K562 (cell line): ENCODE measurements at regions not wholly inside any gene's neighbourhood (a gene's known extent, or its start where the extent isn't known, plus 50 kb on each side); places are given as distances from the start of the nearest gene placed in this dataset.

Experiments
- ATAC-seq: fragments of 200-7000 bp; cut with Tn5 transposase; 3 replicates; pipeline ENCODE4 v1.9.1; 2020; ENCODE audit warnings: moderate library complexity
- BruUV-seq: library from RNA; stranded (reverse); fragments of 400-500 nt; replicated peaks from 2 replicates; lab custom pipeline; 2021; lab: Mats Ljungman, UMichigan
- CTCF ChIA-PET: fragments of 300-600 bp; formaldehyde crosslinking; extraction: SDS; loops from one replicate; lab custom pipeline; 2021; ENCODE audit warnings: low intra/inter-chr PET ratio; lab: Yijun Ruan, JAX
- POLR2A ChIA-PET: fragments of 300-600, 350-650 bp; sonication (Branson Sonifier 250); formaldehyde crosslinking; extraction: SDS; loops from one replicate; lab custom pipeline; 2021; ENCODE audit warnings: antibody characterized with exemption, inconsistent platforms; lab: Yijun Ruan, JAX
- DNase-seq, 4 experiments: peaks; one replicate each; pipeline versions ENCODE4 v3.0.0 to v3.0.0-alpha.2; 2011 to 2018; ENCODE audit warnings: low spot score in 3 of 4, mixed read lengths in 3 of 4; ENCODE audit errors: extremely low read depth in 1 of 4
- FAIRE-seq: peaks from 2 replicates; lab custom pipeline; 2011; peaks lifted over from hg19 to GRCh38; lab: Jason Lieb, UNC
- H2AFZ ChIP-seq: 2 replicates; pipeline ENCODE4 v1.6.0; 2011; ENCODE audit warnings: low read depth, low read length, control low read depth, inconsistent platforms
- H3K27ac ChIP-seq: fragments of 200-600 bp; 3 replicates; pipeline ENCODE4 v1.8.0; 2011; ENCODE audit warnings: low read depth, mild to moderate bottlenecking, control low read depth, inconsistent platforms, low read length, moderate library complexity, mixed read lengths; ENCODE audit errors: extremely low read depth
- H3K27me3 ChIP-seq, 2 experiments: fragments of 300-600 bp in 1 of 2; 2 replicates in 1 of 2; 3 replicates in 1 of 2; pipeline versions ENCODE4 v1.6.0 to v1.8.0; 2011; ENCODE audit warnings: inconsistent platforms in 2 of 2, low read length in 2 of 2, mild to moderate bottlenecking in 1 of 2, mixed read lengths in 1 of 2, moderate library complexity in 1 of 2; ENCODE audit not compliant: control insufficient read depth in 2 of 2, insufficient read depth in 2 of 2
- H3K36me3 ChIP-seq: fragments of 300-600 bp; 3 replicates; pipeline ENCODE4 v1.8.0; 2011; ENCODE audit warnings: mild to moderate bottlenecking, low read length, inconsistent platforms; ENCODE audit not compliant: control insufficient read depth, insufficient read depth
- H3K4me1 ChIP-seq, 2 experiments: fragments of 200-600 bp in 1 of 2; replicated peaks in 1 of 2; 2 replicates in 1 of 2; 3 replicates in 1 of 2; pipeline versions ENCODE4 v1.5.1 to v1.8.0; 2011; ENCODE audit warnings: inconsistent platforms in 2 of 2, low read length in 2 of 2, mild to moderate bottlenecking in 1 of 2, mixed read lengths in 1 of 2, moderate library complexity in 1 of 2; ENCODE audit not compliant: control insufficient read depth in 2 of 2, insufficient read depth in 2 of 2
- H3K4me2 ChIP-seq: 2 replicates; pipeline ENCODE4 v1.6.1; 2011; ENCODE audit warnings: low read length, control low read depth, inconsistent platforms, mixed read lengths; ENCODE audit not compliant: insufficient read depth
- H3K4me3 ChIP-seq: fragments of 200-600 bp; sonication (generic), shearing (Covaris generic); 2 replicates; pipeline ENCODE4 v1.5.1; 2016; ENCODE audit warnings: control low read depth, inconsistent platforms
- H3K79me2 ChIP-seq: fragments of 200-600 bp; 3 replicates; pipeline ENCODE4 v1.8.0; 2011; ENCODE audit warnings: low read length, inconsistent platforms; ENCODE audit not compliant: control insufficient read depth, insufficient read depth
- H3K9ac ChIP-seq, 2 experiments: 2 replicates each; pipeline versions ENCODE4 v1.6.0 to v1.6.1; 2011; ENCODE audit warnings: low read depth in 2 of 2, low read length in 2 of 2, control low read depth in 1 of 2, inconsistent platforms in 1 of 2, mild to moderate bottlenecking in 1 of 2, mixed read lengths in 1 of 2; ENCODE audit not compliant: insufficient read depth in 1 of 2
- H3K9me1 ChIP-seq: one replicate; pipeline ENCODE4 v1.6.0; 2011; ENCODE audit warnings: inconsistent platforms, mild to moderate bottlenecking, low read length, moderate library complexity; ENCODE audit not compliant: control insufficient read depth, insufficient read depth
- H3K9me3 ChIP-seq: replicated peaks from 2 replicates; pipeline ENCODE4 v1.5.1; 2011; ENCODE audit warnings: low read depth, low read length, inconsistent platforms; ENCODE audit not compliant: control insufficient read depth, insufficient read depth
- H4K20me1 ChIP-seq: replicated peaks from 2 replicates; pipeline ENCODE4 v1.6.1; 2011; ENCODE audit warnings: low read length, inconsistent platforms, mixed read lengths; ENCODE audit not compliant: control insufficient read depth, insufficient read depth
- ESRRA ChIP-seq: fragments of 450-650 bp; IDR thresholded peaks from 2 replicates; pipeline ENCODE4 v1.6.1; 2014; ENCODE audit warnings: low read depth, mild to moderate bottlenecking, moderate library complexity, borderline replicate concordance
- HNRNPH1 ChIP-seq: fragments of 200-400 bp; formaldehyde crosslinking; optimal IDR thresholded peaks from 2 replicates; pipeline ENCODE3; 2017; ENCODE audit warnings: low read depth, mild to moderate bottlenecking, low read length, moderate library complexity
- ID3 ChIP-seq, 2 experiments: fragments of 250-450 bp in 1 of 2; fragments of 450-650 bp in 1 of 2; sonication (Bioruptor Pico) in 1 of 2; IDR thresholded peaks; 2 replicates each; pipeline versions ENCODE4 v1.6.1 to v1.8.0; 2016 to 2021; ENCODE audit warnings: mild to moderate bottlenecking in 2 of 2, moderate library complexity in 2 of 2, missing compliant biosample characterization in 1 of 2, missing genetic modification characterization in 1 of 2
- IRF2 ChIP-seq: sonication (generic); formaldehyde crosslinking; IDR thresholded peaks from 2 replicates; pipeline ENCODE4 v1.8.1; 2022; ENCODE audit warnings: mild to moderate bottlenecking, missing genetic modification reagents
- RERE ChIP-seq: sonication (generic); formaldehyde crosslinking; IDR thresholded peaks from 2 replicates; pipeline ENCODE4 v1.8.0; 2023; ENCODE audit warnings: missing genetic modification reagents, mild to moderate bottlenecking, borderline replicate concordance
- SLC30A9 ChIP-seq: fragments of 250-450 bp; sonication (Bioruptor Pico); IDR thresholded peaks from 2 replicates; pipeline ENCODE4 v1.8.0; 2022; ENCODE audit warnings: mild to moderate bottlenecking, moderate library complexity
- ZNF277 ChIP-seq: fragments of 250-450 bp; sonication (Bioruptor Pico); IDR thresholded peaks from 2 replicates; pipeline ENCODE4 v1.8.0; 2022; ENCODE audit warnings: inconsistent platforms, mild to moderate bottlenecking, moderate library complexity, borderline replicate concordance
- ZNF589 ChIP-seq: fragments of 200-800 bp; sonication (Bioruptor generic); IDR thresholded peaks from 2 replicates; pipeline ENCODE4 v1.6.1; 2016; ENCODE audit warnings: low read depth, missing genetic modification characterization, missing compliant biosample characterization
- WGBS: fragments of 100-300 bp; shearing (Covaris generic); methylation state at CpG from one replicate; pipeline ENCODE4 v1.1.6; 2016; ENCODE audit warnings: low coverage, mixed read lengths; ENCODE audit not compliant: insufficient coverage; ENCODE audit errors: missing lambda C conversion rate; 5-methylcytosine and 5-hydroxymethylcytosine counted together
- in situ Hi-C: fragments of 300-500 bp; cut with MboI; formaldehyde crosslinking; loops from 4 replicates; pipeline ENCODE4 v1.15.0; 2018; ENCODE audit warnings: inconsistent platforms, mixed read lengths
- intact Hi-C: fragments of 100-400 bp; cut with micrococcal nuclease; formaldehyde crosslinking; loops from 2 replicates; pipeline ENCODE4 v1.14.2; 2022
- TF ChIP-seq, protein P1 (sequence below): IDR thresholded peaks from 2 replicates; pipeline ENCODE4 v1.6.1; 2011; ENCODE audit not compliant: insufficient read length; ENCODE audit errors: extremely low read depth
- TF ChIP-seq, protein P2 (sequence below): fragments of 450-650 bp; formaldehyde crosslinking; conservative IDR thresholded peaks from 2 replicates; pipeline ENCODE4 v1.4.0; 2022; ENCODE audit warnings: mild to moderate bottlenecking, missing genetic modification characterization

DNA sequence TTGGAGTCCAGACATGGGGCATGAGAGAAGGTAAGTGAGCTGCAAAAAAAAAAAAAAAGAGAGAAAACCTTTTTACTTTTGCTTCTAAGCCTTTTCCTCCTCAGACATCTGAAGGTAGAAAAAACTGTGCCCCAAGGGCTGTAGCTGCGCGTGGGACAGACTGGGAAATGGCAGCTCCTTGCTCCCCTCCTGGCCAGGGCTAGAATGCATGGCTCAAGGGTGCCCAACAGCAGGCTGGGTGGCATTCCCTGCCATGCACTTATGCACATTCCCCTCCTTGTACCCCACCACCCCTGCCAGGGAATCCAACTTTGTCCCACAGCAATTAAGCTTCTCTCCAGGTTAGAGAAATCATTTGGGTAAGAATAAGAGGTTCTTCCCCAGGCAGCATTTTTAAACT lies 421.2 kb downstream of the TRAM1L1 start (continued):
- no peak for TF ChIP-seq RERE (CRISPR knock-in tag)
- TF ChIP-seq ID3 (CRISPR knock-in tag; IDR thresholded peaks at IDR 0.05): no peak
- TF ChIP-seq ID3 (tag; IDR thresholded peaks at IDR 0.05): no peak
- TF ChIP-seq, all 486 proteins: peak for 0

- Histone ChIP-seq H3K4me1 (no peaks in the 10 kb centered on the region), H2AFZ (no peak overlapping the region), H3K4me3 (no peak overlapping the region), H3K9ac (no peak overlapping the region), H4K20me1 (no peaks in the 10 kb centered on the region), H3K9me1 (no peaks in the 10 kb centered on the region), H3K36me3 (no peaks in the 10 kb centered on the region), H3K79me2 (no peaks in the 10 kb centered on the region), H3K27ac (no peak overlapping the region), H3K27me3 (no peaks in the 10 kb centered on the region), H3K9me3 (no peaks in the 10 kb centered on the region), H3K4me2 (no peak overlapping the region)
- WGBS: 7% methylated on average over 3 of the region's 3 CpGs
- ChIA-PET CTCF (no interaction called here), POLR2A (no interaction called here)
- ATAC-seq (no peak), FAIRE-seq (no peak), DNase-seq (no peak)
- no TSS peak for BruUV-seq
- in situ Hi-C loops: no loop called here
- intact Hi-C loops: no loop called here
- no peak for TF ChIP-seq ESRRA
- no peak for TF ChIP-seq HNRNPH1
- TF ChIP-seq IRF2 (CRISPR knock-in tag): no peak
- no peak for TF ChIP-seq ZNF277 (CRISPR knock-in tag)
- TF ChIP-seq, protein P1, sequence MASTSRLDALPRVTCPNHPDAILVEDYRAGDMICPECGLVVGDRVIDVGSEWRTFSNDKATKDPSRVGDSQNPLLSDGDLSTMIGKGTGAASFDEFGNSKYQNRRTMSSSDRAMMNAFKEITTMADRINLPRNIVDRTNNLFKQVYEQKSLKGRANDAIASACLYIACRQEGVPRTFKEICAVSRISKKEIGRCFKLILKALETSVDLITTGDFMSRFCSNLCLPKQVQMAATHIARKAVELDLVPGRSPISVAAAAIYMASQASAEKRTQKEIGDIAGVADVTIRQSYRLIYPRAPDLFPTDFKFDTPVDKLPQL: no peak
- TF ChIP-seq SLC30A9: no peak
- no peak for TF ChIP-seq ZNF589 (CRISPR knock-in tag)
- TF ChIP-seq, protein P2, sequence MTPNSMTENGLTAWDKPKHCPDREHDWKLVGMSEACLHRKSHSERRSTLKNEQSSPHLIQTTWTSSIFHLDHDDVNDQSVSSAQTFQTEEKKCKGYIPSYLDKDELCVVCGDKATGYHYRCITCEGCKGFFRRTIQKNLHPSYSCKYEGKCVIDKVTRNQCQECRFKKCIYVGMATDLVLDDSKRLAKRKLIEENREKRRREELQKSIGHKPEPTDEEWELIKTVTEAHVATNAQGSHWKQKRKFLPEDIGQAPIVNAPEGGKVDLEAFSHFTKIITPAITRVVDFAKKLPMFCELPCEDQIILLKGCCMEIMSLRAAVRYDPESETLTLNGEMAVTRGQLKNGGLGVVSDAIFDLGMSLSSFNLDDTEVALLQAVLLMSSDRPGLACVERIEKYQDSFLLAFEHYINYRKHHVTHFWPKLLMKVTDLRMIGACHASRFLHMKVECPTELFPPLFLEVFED (CRISPR knock-in tag): no peak
These were observed 446.3 kb downstream of the TRAM1L1 start for GRCh38 chr4:116639070-116639577.
